Amygdala (tissue), 56 donors: ENCODE measurements at regions not wholly inside any gene's neighbourhood (a gene's known extent, or its start where the extent isn't known, plus 50 kb on each side); places are given as distances from the start of the nearest gene placed in this dataset.

Source experiments
- DNase-seq, 56 donors: peaks; one replicate each; lab custom pipeline; 2025; lab: John Stamatoyannopoulos, UW

DNA sequence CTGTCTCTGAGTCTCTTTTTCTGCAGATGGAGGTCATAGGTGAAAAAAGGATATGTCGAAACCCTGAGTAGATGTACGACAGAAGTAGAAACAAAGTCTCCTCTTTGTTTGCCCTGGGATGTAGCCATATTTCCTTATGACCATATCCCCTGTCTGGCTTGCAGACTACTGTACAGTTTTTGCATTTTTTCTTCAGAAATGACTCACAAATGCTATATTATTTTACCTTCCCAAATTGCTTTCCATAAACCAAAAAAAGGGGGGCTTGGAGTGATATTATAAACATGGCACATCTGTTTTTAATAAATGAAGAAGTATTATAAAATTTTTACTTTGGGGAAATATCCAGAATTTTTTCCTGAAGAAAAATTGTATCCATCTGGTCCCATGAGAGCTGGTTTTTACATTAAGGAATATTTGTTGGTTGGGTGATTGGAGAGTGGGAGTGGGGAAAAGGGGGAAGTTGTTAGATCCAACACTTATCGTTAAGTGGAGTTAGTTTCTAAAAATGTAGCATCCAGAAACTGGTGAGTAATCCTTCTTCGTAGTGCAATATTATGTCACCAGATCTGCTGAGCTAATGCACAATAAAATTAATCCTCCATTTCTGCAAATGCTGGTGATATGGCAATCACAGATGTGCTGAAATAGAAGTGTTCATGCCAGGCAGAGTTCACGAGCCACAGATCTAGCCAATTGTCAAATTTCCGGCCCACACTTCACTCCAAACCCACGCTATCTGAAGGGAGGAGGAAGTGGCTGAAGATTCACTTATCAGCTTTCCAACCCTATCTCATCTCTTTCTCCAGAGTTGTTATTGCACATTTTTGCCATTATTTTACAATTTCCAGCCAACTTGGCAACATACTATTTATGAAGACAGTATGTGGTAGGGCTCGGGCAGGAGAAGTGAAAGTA, 313.6 kb upstream of the ATP11B start:
- DNase-seq: peak in 2 of 56 donors; percentile 1 to 6

GRCh38 chr3:182482705-182483104, 310.6 kb upstream of the ATP11B start:
- DNase-seq: no peak

DNA sequence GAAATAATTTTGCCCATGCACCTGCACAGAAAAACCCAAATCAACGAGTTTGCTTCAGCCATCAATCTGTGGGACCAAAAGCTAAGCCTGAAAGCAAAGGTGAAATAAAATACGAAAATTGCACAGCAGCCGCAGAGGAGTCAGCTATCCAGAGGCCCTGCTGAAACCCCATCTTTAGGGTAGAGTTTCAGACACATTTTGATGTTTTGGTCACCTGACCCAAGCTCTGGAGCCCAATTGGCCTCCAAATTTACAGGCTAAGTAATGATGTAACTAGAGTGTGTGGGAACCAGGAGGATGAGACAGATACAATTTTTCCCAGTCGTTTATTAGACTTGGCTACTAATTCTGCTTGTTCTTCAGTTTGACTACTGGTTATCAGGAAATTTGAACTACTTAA, 308.6 kb upstream of the ATP11B start:
- no peak for DNase-seq

GRCh38 chr3:182485301-182485700, 308.0 kb upstream of the ATP11B start:
- DNase-seq: no peak

- DNase-seq: no peak
These were observed 306.8 kb upstream of the ATP11B start for GRCh38 chr3:182486463-182486862.

- peak in 1 of 56 donors; percentile 12 for DNase-seq
These were observed 306.2 kb upstream of the ATP11B start for GRCh38 chr3:182487143-182487542.

DNA sequence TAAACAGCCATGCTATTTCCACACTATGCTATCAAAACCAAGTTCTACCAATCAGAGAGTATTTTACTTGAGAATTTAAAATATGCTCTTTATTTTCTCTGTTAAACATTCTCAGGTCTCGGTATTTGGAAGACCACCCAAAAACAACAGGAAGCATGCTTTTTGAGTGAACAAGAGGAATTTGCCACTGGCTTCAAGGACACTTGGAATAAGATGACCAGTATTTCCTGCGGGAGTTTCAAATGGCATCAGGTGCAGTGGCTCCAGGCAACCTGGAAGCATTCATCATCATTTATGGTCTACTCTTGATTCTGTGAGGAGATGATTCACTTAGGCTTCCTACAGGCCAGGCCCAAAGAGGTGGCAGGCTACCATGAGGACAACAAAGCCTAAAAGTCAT, 305.7 kb upstream of the ATP11B start:
- DNase-seq: no peak

DNA sequence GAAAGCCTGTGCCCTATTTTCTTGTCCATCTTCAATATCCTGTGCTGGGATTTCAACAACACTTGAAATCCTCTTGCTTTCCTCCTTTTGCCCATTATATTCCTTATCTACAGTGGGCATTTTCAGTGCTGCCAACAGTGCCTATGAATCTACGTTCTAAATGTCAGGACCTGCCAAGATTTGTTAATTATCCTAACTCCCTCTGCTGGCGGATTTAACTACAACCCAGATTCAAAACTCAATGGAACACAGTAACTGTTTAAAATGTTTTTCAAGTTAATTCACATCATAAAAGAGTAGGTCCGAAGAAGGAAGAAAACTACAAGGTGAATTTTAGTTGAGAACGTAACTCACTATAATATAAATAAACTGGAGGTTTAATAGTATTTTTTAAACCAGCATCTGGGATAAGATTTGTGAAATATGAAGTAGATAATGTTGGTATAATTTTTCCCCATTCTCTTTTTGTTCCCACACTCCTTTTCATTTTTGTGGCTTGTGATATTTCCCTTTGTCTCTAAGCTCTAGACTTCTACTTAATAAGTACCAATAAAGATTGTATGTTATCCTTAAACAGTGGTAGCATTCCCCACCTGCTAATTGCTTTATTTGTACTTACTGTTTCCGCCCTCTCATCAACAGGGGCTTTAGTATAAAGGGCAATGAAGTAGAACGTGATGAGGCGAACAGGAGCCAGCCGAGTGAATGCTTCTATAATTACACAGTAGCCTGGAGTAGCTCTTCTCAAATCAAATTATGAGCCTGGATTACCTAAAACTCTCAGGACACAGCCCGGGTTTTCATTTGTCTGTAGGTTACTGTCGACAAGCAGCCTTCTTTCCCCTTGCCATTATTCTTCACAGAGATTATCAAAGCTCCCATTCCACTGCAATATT, 302.5 kb upstream of the ATP11B start:
- peak in 9 of 56 donors; percentile 1 to 69 (median 14) for DNase-seq

GRCh38 chr3:182491577-182491976, 301.7 kb upstream of the ATP11B start:
- DNase-seq: no peak

DNA sequence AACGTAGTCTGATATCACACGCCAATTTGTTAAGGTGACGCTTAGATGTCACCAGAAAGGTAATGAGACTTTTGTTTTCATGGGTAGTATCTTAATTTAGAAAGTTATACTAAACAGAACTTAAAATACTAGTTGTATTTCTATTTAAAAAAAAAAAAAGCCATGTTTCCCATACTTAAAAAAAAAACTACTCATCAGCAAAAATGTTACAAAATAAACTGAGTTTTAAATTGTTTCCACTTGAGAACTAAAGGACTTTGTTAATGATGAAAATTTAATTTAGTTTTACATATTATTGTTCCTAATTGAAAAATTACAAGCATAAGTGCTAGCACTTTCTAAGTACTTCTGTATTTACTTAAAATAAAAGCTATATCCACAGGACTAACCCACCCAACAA, 300.8 kb upstream of the ATP11B start:
- DNase-seq: no peak

- peak in 13 of 56 donors; percentile 2 to 36 (median 14) for DNase-seq
These were observed 293.0 kb upstream of the ATP11B start for GRCh38 chr3:182500289-182500688.

- peak in 5 of 56 donors; percentile 3 to 15 (median 6) for DNase-seq
These were observed 291.4 kb upstream of the ATP11B start for GRCh38 chr3:182501856-182502255.

- no peak for DNase-seq
These were observed 289.9 kb upstream of the ATP11B start for GRCh38 chr3:182503401-182503800.

DNA sequence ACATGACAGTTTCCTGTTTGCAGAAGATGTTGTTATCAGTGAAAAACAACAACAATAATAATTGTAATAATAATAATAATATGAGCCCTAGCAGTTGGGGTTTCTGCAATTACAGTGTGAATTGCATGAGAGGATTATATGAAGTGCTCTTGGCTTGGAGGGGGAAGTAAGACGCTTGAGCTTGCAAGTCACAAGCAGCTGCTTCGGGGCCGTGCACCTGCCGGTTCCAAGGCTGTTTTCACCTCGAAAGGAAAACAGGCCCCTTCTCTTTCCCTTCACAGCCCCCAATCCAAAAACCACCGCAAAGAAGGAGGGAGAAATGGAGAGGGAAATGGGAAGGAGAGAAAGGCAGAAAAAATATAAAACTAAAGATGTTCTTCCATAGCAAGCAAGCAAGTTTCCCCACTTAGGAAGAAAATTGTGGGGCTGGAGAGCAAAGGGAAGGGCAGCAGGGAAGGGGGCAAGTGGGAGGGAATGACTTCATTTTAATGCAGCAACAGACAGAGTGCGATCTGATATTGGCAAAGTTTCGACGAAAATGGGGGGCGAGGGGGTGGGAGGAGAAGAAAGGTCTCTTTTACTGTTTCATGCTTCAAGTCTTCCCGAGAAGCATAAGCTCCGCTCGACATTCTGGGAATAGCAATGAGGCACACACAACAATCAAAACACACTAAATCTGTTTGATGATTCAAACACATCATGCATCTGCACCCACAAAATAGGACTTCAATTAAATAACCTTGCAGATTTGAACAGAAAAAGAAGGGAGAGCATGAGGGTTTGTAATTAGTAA, 284.2 kb upstream of the ATP11B start:
- peak in 26 of 56 donors; percentile 4 to 67 (median 19) for DNase-seq

DNA sequence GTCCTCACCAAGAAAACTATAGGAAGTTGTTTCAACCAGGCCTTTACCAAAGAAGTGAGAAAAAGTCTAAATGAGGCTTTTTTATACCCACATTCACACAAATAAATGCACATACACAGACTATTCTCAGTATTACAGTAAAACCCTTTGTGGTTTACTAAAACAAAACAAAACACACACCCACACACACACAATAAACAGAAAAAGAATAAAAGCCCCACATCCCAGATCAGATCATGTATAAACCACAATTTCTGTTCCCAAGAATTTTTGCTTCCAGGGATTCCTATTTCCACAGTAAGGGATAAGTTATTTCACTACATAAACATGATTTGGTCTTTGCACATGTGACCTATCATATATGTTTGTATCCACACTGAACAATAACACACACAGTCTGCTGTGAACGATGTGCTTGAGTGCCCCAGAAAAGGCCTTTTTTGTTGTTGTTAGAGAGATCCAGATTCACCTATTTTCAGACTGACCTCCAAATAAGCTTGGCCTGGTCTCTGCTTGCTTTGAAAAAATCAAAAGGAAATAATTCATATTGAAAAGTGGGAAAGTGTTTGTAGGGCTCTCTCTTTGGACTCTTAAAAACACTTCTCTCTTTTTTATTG, 283.4 kb upstream of the ATP11B start:
- no peak for DNase-seq

DNA sequence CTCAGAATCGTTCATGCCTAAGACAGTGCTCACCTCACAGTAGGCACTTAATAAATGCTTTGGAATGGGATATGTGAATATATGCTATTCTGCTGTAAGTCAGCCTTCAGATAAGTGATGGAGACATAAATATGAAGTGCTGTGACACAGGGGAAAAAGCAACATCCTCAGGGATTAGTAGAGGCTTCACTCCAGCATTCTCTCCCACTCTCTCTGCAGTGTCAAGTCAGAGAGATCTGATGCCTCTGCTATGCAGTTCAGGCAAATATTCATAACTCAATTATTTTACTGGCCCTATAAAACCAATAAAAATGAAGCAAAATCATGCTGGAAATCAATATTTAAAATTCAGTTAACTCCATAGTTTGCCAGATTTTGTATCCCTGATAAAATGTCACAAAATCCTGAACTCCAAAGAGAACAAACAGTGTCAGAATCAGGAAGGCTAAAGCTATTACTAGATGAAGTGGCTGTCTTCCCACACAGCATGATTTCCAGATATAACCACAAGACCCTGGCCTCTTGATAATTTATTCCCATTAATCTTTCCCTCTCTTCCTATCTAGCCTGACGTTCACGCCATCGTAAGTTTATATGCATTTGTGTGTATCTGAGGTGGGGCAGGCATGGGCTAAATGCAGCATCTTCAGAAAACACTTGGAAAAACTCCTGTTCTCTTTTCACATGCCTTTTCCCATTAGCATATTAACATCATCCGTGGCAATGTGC, 278.9 kb upstream of the ATP11B start:
- no peak for DNase-seq

- no peak for DNase-seq
These were observed 276.5 kb upstream of the ATP11B start for GRCh38 chr3:182516597-182517336.

GRCh38 chr3:182519569-182519968, 273.7 kb upstream of the ATP11B start:
- no peak for DNase-seq

GRCh38 chr3:182521339-182521738, 272.0 kb upstream of the ATP11B start:
- DNase-seq: no peak
